PC-3 (cell line): ENCODE measurements at regions not wholly inside any gene's neighbourhood (a gene's known extent, or its start where the extent isn't known, plus 50 kb on each side); places are given as distances from the start of the nearest gene placed in this dataset.

Source experiments
- ATAC-seq: fragments of 200-7000 bp; cut with Tn5 transposase; 2 replicates; pipeline ENCODE4 v1.9.1; 2020; ENCODE audit warnings: mild to moderate bottlenecking, moderate library complexity
- BruUV-seq: library from RNA; stranded (reverse); fragments of 400-500 nt; replicated peaks from 2 replicates; lab custom pipeline; 2021; lab: Mats Ljungman, UMichigan
- CTCF ChIA-PET: fragments of 300-600 bp; sonication (Branson Sonifier 250); formaldehyde crosslinking; loops from one replicate; lab custom pipeline; 2022; ENCODE audit warnings: antibody characterized with exemption; lab: Charles Lee
- POLR2A ChIA-PET: fragments of 300-600 bp; sonication (Branson Sonifier 250); formaldehyde crosslinking; loops from one replicate; lab custom pipeline; 2022; ENCODE audit warnings: antibody characterized with exemption; ENCODE audit not compliant: unreplicated experiment; lab: Charles Lee
- DNase-seq: peaks from one replicate; pipeline ENCODE4 v3.0.0-alpha.2; 2015
- H2AFZ ChIP-seq: fragments of 300-600 bp; sonication (generic); 2 replicates; pipeline ENCODE4 v1.6.0; 2016; ENCODE audit warnings: antibody characterized with exemption, low read length
- H3F3A ChIP-seq: fragments of 300-600 bp; sonication (generic); one replicate; pipeline ENCODE4 v1.6.0; 2017; ENCODE audit warnings: antibody characterized with exemption, low read length, control low read depth, mild to moderate bottlenecking; ENCODE audit not compliant: unreplicated experiment
- H3K27ac ChIP-seq: fragments of 300-600 bp; sonication (generic); 2 replicates; pipeline ENCODE4 v1.5.1; 2016; ENCODE audit warnings: mild to moderate bottlenecking, low read length
- H3K27me3 ChIP-seq: fragments of 300-600 bp; sonication (generic); 2 replicates; pipeline ENCODE4 v1.6.1; 2016; ENCODE audit warnings: low read length, mixed read lengths
- H3K36me3 ChIP-seq: fragments of 300-600 bp; sonication (generic); 2 replicates; pipeline ENCODE4 v1.6.1; 2016; ENCODE audit warnings: low read depth, mixed run types, low read length, mixed read lengths
- H3K4me1 ChIP-seq: fragments of 300-600 bp; sonication (generic); 2 replicates; pipeline ENCODE4 v1.5.1; 2016; ENCODE audit warnings: low read length; ENCODE audit not compliant: insufficient read depth
- H3K4me2 ChIP-seq: fragments of 300-600 bp; sonication (generic); 2 replicates; pipeline ENCODE4 v1.6.0; 2016; ENCODE audit warnings: low read length
- H3K4me3 ChIP-seq: fragments of 300-600 bp; sonication (generic); 2 replicates; pipeline ENCODE4 v1.5.1; 2016; ENCODE audit warnings: mild to moderate bottlenecking, low read length, mixed read lengths
- H3K79me2 ChIP-seq: fragments of 300-600 bp; sonication (generic); 2 replicates; pipeline ENCODE4 v1.6.1; 2017; ENCODE audit warnings: low read length, mixed read lengths
- H3K9ac ChIP-seq: fragments of 300-600 bp; sonication (generic); 2 replicates; pipeline ENCODE4 v1.6.0; 2016; ENCODE audit warnings: mild to moderate bottlenecking, low read length
- H3K9me2 ChIP-seq: fragments of 300-600 bp; sonication (generic); replicated peaks from 2 replicates; pipeline ENCODE4 v1.6.1; 2016; ENCODE audit warnings: mixed run types, low read length, mixed read lengths
- H3K9me3 ChIP-seq: fragments of 300-600 bp; sonication (generic); 2 replicates; pipeline ENCODE4 v1.6.1; 2016; ENCODE audit warnings: low read length, mixed read lengths
- H4K20me1 ChIP-seq: fragments of 300-600 bp; sonication (generic); 2 replicates; pipeline ENCODE4 v1.6.1; 2016; ENCODE audit warnings: low read length, mixed read lengths
- EZH2 ChIP-seq: fragments of 300-600 bp; sonication (generic); IDR thresholded peaks from one replicate; pipeline ENCODE4 v1.6.1; 2017; ENCODE audit warnings: antibody characterized with exemption, mild to moderate bottlenecking, low read length; ENCODE audit not compliant: unreplicated experiment
- EZH2phosphoT487 ChIP-seq: fragments of 300-600 bp; sonication (generic); IDR thresholded peaks from 2 replicates; pipeline ENCODE4 v1.6.1; 2018; ENCODE audit warnings: mild to moderate bottlenecking, antibody characterized with exemption, low read length, borderline replicate concordance
- intact Hi-C: fragments of 100-400 bp; cut with micrococcal nuclease; formaldehyde crosslinking; loops from 2 replicates; pipeline ENCODE4 v1.9.0; 2023
- TF ChIP-seq, protein P1 (sequence below): fragments of 300-600 bp; sonication (generic); conservative IDR thresholded peaks from 2 replicates; pipeline ENCODE4 v1.5.1; 2017; ENCODE audit warnings: antibody characterized with exemption, low read depth, mild to moderate bottlenecking, low read length

DNA sequence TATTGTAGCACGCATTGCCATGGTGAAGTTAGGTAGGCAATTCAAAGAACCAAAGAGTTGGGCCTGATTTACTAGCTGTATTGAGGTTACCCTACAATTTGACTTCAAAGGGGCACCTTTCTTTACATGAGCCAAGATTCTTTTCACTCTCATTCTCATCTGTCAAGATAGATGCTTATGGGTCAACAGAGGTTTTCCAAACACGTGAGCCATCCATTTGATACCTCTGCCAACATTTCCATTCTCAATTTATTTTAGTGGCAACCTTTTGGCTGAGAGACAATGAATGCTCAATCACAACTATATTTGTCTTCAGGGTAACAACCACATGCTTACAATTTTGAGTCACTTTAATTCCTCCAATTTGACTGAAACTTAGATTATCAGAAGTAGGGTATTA is 370.6 kb upstream of the CDH20 start:
- DNase-seq (no peak), ATAC-seq (no peak)
- no peaks in the 10 kb centered on the region for H3K9me2 ChIP-seq
- H3K79me2 ChIP-seq = no peaks in the 10 kb centered on the region
- TF ChIP-seq EZH2phosphoT487 = no peak
- no peak for TF ChIP-seq EZH2
- TF ChIP-seq, protein P1, sequence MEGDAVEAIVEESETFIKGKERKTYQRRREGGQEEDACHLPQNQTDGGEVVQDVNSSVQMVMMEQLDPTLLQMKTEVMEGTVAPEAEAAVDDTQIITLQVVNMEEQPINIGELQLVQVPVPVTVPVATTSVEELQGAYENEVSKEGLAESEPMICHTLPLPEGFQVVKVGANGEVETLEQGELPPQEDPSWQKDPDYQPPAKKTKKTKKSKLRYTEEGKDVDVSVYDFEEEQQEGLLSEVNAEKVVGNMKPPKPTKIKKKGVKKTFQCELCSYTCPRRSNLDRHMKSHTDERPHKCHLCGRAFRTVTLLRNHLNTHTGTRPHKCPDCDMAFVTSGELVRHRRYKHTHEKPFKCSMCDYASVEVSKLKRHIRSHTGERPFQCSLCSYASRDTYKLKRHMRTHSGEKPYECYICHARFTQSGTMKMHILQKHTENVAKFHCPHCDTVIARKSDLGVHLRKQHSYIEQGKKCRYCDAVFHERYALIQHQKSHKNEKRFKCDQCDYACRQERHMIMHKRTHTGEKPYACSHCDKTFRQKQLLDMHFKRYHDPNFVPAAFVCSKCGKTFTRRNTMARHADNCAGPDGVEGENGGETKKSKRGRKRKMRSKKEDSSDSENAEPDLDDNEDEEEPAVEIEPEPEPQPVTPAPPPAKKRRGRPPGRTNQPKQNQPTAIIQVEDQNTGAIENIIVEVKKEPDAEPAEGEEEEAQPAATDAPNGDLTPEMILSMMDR = no peak
- H3F3A ChIP-seq = no peaks in the 10 kb centered on the region
- no peak overlapping the region for H3K4me2 ChIP-seq
- no peaks in the 10 kb centered on the region for H4K20me1 ChIP-seq
- CTCF ChIA-PET = no interaction called here
- peaks cover 15% of the 10 kb centered on the region for H3K27me3 ChIP-seq
- intact Hi-C loops = no loop called here
- H3K9me3 ChIP-seq = no peaks in the 10 kb centered on the region
- no peak overlapping the region for H3K4me3 ChIP-seq
- POLR2A ChIA-PET = no interaction called here
- no peaks in the 10 kb centered on the region for H3K36me3 ChIP-seq
- no peaks in the 10 kb centered on the region for H3K4me1 ChIP-seq
- BruUV-seq = no TSS peak
- no peak overlapping the region for H3K9ac ChIP-seq
- H3K27ac ChIP-seq = no peak overlapping the region
- H2AFZ ChIP-seq = no peak overlapping the region

DNA sequence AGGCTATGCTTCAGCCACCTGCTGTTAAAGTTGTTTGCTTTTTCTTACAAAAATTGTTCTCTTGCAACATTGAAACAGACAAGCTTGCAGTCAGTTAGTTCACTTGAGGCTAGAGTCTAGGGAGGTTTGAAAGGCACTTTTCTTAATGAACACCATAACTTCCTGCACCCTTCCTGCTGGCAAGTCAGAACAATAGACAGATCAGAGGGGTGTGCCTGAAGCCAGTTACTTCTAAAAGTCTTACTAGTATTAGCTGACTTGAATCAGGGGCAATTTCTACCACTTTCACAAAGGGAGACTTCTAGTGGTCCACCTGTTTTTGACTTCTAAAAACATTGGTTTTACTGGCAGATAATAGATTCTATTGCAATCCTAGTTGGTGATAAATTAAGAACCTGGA is 367.4 kb upstream of the CDH20 start:
- H3K9me3 ChIP-seq = no peaks in the 10 kb centered on the region
- H3K4me2 ChIP-seq = no peak overlapping the region
- ChIA-PET POLR2A (no interaction called here), CTCF (no interaction called here)
- H3K79me2 ChIP-seq = no peaks in the 10 kb centered on the region
- no peak for ATAC-seq
- H3K36me3 ChIP-seq = no peaks in the 10 kb centered on the region
- BruUV-seq = no TSS peak
- TF ChIP-seq EZH2phosphoT487 (no peak), EZH2 (no peak)
- TF ChIP-seq, protein P1 = no peak
- no peak overlapping the region for H2AFZ ChIP-seq
- H3K4me1 ChIP-seq = no peaks in the 10 kb centered on the region
- H3K27ac ChIP-seq = no peak overlapping the region
- no peak overlapping the region for H3K4me3 ChIP-seq
- intact Hi-C loops = no loop called here
- H4K20me1 ChIP-seq = no peaks in the 10 kb centered on the region
- no peak for DNase-seq
- H3K9me2 ChIP-seq = no peaks in the 10 kb centered on the region
- H3K9ac ChIP-seq = no peak overlapping the region
- peaks cover 15% of the 10 kb centered on the region for H3K27me3 ChIP-seq
- no peaks in the 10 kb centered on the region for H3F3A ChIP-seq

DNA sequence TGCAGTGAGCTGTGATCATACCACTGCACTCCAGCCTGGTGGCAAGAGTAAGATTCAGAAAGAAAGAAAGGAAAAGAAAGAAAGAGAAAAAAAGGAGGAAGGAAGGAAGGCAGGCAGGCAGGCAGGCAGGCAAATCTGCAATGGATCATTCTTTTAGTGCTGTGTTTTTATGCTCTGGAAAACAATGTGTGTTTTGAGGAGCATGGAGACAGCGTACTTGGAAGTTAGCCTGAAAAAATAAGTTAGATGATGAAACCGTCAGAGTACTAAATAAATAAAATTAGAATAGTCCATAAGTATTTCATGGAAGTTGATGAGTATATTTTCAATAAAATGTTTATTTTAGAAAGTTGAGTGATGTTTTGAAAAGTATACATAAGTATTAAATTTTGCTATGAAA is 366.4 kb upstream of the CDH20 start:
- no peak overlapping the region for H3K4me2 ChIP-seq
- CTCF ChIA-PET = no interaction called here

More for the DNA sequence above, 366.4 kb upstream of the CDH20 start:
- Histone ChIP-seq H3F3A (no peaks in the 10 kb centered on the region), H3K4me3 (no peak overlapping the region), H4K20me1 (no peaks in the 10 kb centered on the region), H2AFZ (no peak overlapping the region), H3K9me3 (no peaks in the 10 kb centered on the region), H3K9me2 (no peaks in the 10 kb centered on the region), H3K27ac (no peak overlapping the region), H3K9ac (no peak overlapping the region), H3K36me3 (no peaks in the 10 kb centered on the region), H3K27me3 (peaks cover 15% of the 10 kb centered on the region), H3K4me1 (no peaks in the 10 kb centered on the region), H3K79me2 (no peaks in the 10 kb centered on the region)
- intact Hi-C loops = no loop called here
- BruUV-seq = no TSS peak
- TF ChIP-seq, protein P1 = no peak
- TF ChIP-seq EZH2phosphoT487 (no peak), EZH2 (no peak)
- POLR2A ChIA-PET = no interaction called here
- no peak for DNase-seq
- no peak for ATAC-seq
